Keratinocyte (primary cell): ENCODE measurements at regions not wholly inside any gene's neighbourhood (a gene's known extent, or its start where the extent isn't known, plus 50 kb on each side); places are given as distances from the start of the nearest gene placed in this dataset.

Experiments
- EZH2 ChIP-seq: IDR thresholded peaks from one replicate; pipeline ENCODE4 v1.6.1; 2012; ENCODE audit warnings: inconsistent platforms, mild to moderate bottlenecking, low read length, moderate library complexity
- TF ChIP-seq, protein P1 (sequence below), 3 experiments: IDR thresholded peaks in 1 of 3; conservative IDR thresholded peaks in 1 of 3; optimal IDR thresholded peaks in 1 of 3; 2 replicates in 2 of 3; 3 replicates in 1 of 3; pipeline versions ENCODE3 to v1.5.1; 2011; ENCODE audit warnings: low read length in 3 of 3, mild to moderate bottlenecking in 3 of 3, moderate library complexity in 2 of 3, control low read depth in 1 of 3, inconsistent platforms in 1 of 3; ENCODE audit not compliant: insufficient read depth in 2 of 3; ENCODE audit errors: extremely low read depth in 1 of 3

DNA sequence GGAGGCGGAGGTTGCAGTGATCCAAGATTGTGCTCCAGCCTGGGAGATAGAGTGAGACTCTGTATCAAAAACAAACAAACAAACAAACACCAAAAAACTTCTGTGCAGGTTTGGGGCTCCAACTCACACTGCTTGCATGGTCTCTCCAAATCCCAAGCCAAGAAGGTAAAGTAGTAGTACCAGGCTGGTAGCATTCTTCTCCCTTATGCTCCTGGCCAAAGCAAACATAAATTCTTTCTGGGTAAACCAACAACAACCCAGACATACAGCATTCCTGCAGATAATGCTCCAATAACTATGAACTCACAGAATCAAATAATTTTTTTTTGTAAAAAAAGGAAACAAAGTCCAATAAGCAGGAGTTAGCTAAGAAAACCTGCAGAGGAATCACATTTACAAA, 57.8 kb upstream of the KLHL31 start:
- TF ChIP-seq, protein P1, sequence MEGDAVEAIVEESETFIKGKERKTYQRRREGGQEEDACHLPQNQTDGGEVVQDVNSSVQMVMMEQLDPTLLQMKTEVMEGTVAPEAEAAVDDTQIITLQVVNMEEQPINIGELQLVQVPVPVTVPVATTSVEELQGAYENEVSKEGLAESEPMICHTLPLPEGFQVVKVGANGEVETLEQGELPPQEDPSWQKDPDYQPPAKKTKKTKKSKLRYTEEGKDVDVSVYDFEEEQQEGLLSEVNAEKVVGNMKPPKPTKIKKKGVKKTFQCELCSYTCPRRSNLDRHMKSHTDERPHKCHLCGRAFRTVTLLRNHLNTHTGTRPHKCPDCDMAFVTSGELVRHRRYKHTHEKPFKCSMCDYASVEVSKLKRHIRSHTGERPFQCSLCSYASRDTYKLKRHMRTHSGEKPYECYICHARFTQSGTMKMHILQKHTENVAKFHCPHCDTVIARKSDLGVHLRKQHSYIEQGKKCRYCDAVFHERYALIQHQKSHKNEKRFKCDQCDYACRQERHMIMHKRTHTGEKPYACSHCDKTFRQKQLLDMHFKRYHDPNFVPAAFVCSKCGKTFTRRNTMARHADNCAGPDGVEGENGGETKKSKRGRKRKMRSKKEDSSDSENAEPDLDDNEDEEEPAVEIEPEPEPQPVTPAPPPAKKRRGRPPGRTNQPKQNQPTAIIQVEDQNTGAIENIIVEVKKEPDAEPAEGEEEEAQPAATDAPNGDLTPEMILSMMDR (optimal IDR thresholded peaks at IDR 0.05 in 1 of 3, IDR thresholded peaks at IDR 0.05 in 1 of 3, conservative IDR thresholded peaks at IDR 0.05 in 1 of 3; ENCODE audit: extremely low read depth in 1 of 3, insufficient read depth in 2 of 3, low read length in 3 of 3) = no peak
- TF ChIP-seq EZH2 = no peak
